Pancreas (tissue), 10 donors: ENCODE measurements at regions not wholly inside any gene's neighbourhood (a gene's known extent, or its start where the extent isn't known, plus 50 kb on each side); places are given as distances from the start of the nearest gene placed in this dataset.

Experiments
- ATAC-seq, 4 donors: fragments of 200-7000 bp; cut with Tn5 transposase; one replicate each; pipeline versions ENCODE4 v1.8.0 to v1.9.1; 2020; ENCODE audit warnings: mild to moderate bottlenecking in 4 of 4, moderate library complexity in 4 of 4
- DNase-seq, 6 donors: peaks; one replicate each; pipeline ENCODE4 v3.0.0-alpha.2; 2020
- FAIRE-seq: peaks from 2 replicates; lab custom pipeline; 2012; peaks lifted over from hg19 to GRCh38; lab: Jason Lieb, UNC
- H3K27ac ChIP-seq, 4 donors: fragments of 200-600 bp; sonication (generic); 1 replicate in 3 of 4; 2 replicates in 1 of 4; pipeline versions ENCODE4 v1.5.0 to v1.8.0; 2020
- H3K27me3 ChIP-seq, 4 donors: fragments of 200-600 bp; one replicate each; pipeline ENCODE4 v1.8.0; 2021
- H3K36me3 ChIP-seq, 3 donors: fragments of 200-600 bp; sonication (generic) in 1 of 3; one replicate each; pipeline versions ENCODE4 v1.5.0 to v1.8.0; 2020 to 2021
- H3K4me1 ChIP-seq, 3 donors: fragments of 200-600 bp; one replicate each; pipeline ENCODE4 v1.8.0; 2021
- H3K4me3 ChIP-seq, 4 donors: fragments of 200-600 bp; sonication (generic) in 2 of 4; one replicate each; pipeline versions ENCODE4 v1.5.0 to v1.8.0; 2020 to 2021
- H3K9me3 ChIP-seq, 4 donors: fragments of 200-600 bp; one replicate each; pipeline ENCODE4 v1.8.0; 2021
- WGBS, 2 donors: extraction: QIAGEN DNeasy Blood & Tissue Kit; methylation state at CpG; one replicate each; pipeline ENCODE4 v1.1.7; 2013; 5-methylcytosine and 5-hydroxymethylcytosine counted together
- intact Hi-C, 3 donors: fragments of 100-400 bp; cut with DNase I; formaldehyde crosslinking; loops; one replicate each; pipeline versions ENCODE4 v1.11.1 to v1.14.2; 2022
- TF ChIP-seq, protein P1 (sequence below), 4 donors: fragments of 200-600 bp; sonication (generic) in 3 of 4; IDR thresholded peaks; one replicate each; pipeline versions ENCODE4 v1.5.0 to v1.8.0; 2021; ENCODE audit warnings: antibody characterized with exemption in 4 of 4
- donor health status: healthy with polysubstance abuse.
- donor health status: DM: no; HTN: no; CAD: no; lungs with moderate emphysema.
- donor health status: DM: no; HTN: no; CAD: no.
- donor health status: control.
- donor health status: control.
- donor health status: Bipolar disorder and iron deficiency.
- donor health status: DM: yes; HTN: yes; CAD: no.
- donor health status: DM: no; HTN: no; CAD: no.
- donor health status: DM: no; HTN: no; CAD: no.
- donor health status: DM: yes; HTN: yes; CAD: no.

DNA sequence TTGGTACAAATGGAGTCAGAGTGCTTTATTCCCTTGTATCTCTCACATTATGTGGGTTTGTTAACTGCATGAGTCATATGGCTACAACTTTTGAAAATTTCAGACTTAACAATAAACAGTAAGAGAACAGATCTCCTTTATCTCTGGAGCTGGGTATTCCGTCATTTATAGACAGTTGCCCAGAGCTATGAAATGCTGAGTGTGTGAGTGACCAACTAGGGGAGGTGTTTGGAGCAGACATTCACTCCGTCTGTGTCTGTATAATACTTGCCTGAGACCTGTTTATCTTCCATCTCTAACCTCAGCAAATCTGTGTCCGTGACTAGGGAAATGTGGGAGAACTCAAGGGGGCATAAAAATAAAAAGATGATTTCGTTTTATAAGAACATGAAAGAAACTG, 279.9 kb upstream of the FAR2 start:
- Histone ChIP-seq H3K27me3 (no peaks in the 10 kb centered on the region), H3K4me3 (no peak overlapping the region), H3K36me3 (no peaks in the 10 kb centered on the region), H3K27ac (no peak overlapping the region), H3K9me3 (no peaks in the 10 kb centered on the region), H3K4me1 (no peaks in the 10 kb centered on the region)
- WGBS, 2 donors: 58 to 61% methylated on average over 4 of the region's 4 CpGs
- TF ChIP-seq, protein P1, sequence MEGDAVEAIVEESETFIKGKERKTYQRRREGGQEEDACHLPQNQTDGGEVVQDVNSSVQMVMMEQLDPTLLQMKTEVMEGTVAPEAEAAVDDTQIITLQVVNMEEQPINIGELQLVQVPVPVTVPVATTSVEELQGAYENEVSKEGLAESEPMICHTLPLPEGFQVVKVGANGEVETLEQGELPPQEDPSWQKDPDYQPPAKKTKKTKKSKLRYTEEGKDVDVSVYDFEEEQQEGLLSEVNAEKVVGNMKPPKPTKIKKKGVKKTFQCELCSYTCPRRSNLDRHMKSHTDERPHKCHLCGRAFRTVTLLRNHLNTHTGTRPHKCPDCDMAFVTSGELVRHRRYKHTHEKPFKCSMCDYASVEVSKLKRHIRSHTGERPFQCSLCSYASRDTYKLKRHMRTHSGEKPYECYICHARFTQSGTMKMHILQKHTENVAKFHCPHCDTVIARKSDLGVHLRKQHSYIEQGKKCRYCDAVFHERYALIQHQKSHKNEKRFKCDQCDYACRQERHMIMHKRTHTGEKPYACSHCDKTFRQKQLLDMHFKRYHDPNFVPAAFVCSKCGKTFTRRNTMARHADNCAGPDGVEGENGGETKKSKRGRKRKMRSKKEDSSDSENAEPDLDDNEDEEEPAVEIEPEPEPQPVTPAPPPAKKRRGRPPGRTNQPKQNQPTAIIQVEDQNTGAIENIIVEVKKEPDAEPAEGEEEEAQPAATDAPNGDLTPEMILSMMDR (IDR thresholded peaks at IDR 0.05): no peak
- DNase-seq (no peak), FAIRE-seq (no peak), ATAC-seq (no peak)
- intact Hi-C loops: no loop called here

- intact Hi-C loops: loop anchor here in 1 of 3 donors (10.0 kb wide), 1 partner anchor 1136 kb away; no protein-coding TSS in a partner anchor
- no peaks in the 10 kb centered on the region for H3K27me3 ChIP-seq
- no peaks in the 10 kb centered on the region for H3K9me3 ChIP-seq
- no peaks in the 10 kb centered on the region for H3K4me1 ChIP-seq
- ATAC-seq: no peak
- no peak for DNase-seq
- WGBS, 2 donors: 63 to 67% methylated on average over 3 of the region's 3 CpGs
- H3K27ac ChIP-seq: no peak overlapping the region
- no peak for FAIRE-seq
- no peak overlapping the region for H3K4me3 ChIP-seq
- H3K36me3 ChIP-seq: no peaks in the 10 kb centered on the region
- TF ChIP-seq, protein P1 (IDR thresholded peaks at IDR 0.05): no peak
Observed at GRCh38 chr12:28870839-28871440, 278.1 kb upstream of the FAR2 start.

DNA sequence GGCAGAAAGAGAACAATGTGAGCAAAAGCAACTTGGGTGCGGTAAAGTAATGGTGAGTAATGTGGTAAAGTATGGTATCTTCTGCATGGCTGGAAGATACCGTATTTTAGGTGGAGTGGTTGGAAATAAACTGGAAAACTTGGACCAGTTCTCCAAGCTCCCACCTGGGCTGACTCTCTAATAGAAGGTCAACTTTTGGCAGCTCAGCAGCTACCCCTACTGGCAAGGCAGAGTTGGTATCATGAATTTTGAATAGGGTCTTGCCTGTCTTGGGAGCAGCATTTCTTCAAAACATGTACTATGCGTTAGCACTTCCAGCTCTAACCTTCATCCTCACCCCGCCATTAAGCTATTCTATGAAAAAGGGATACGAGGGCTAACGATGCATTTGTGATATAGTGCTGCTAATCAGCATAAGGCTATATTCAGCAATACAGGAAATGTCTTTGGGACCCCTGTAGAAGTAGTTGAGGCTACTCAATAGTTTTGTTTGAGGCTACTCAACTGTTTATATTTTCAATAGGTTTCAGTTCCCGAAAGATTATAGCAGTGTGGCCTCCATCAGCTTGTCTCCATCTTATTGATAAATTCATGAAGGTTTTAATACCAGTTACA, 276.3 kb upstream of the FAR2 start:
- Histone ChIP-seq H3K4me3 (no peak overlapping the region), H3K36me3 (no peaks in the 10 kb centered on the region), H3K27me3 (no peaks in the 10 kb centered on the region), H3K9me3 (no peaks in the 10 kb centered on the region), H3K4me1 (no peaks in the 10 kb centered on the region), H3K27ac (no peak overlapping the region)
- intact Hi-C loops: loop anchor here in 1 of 3 donors (10.0 kb wide), 1 partner anchor 1138 kb away; no protein-coding TSS in a partner anchor
- 18% methylated on average over 7 of the region's 7 CpGs for WGBS, 2 donors
- FAIRE-seq: no peak
- peak in 5 of 6 donors; percentile 30 to 58 (median 38) for DNase-seq
- ATAC-seq: peak; percentile 75 to 88 (median 84)
- TF ChIP-seq, protein P1 (IDR thresholded peaks at IDR 0.05): peak; percentile 29 to 51 (median 48)

- Histone ChIP-seq H3K27me3 (no peaks in the 10 kb centered on the region), H3K4me1 (no peaks in the 10 kb centered on the region), H3K36me3 (no peaks in the 10 kb centered on the region), H3K4me3 (no peak overlapping the region), H3K9me3 (no peaks in the 10 kb centered on the region), H3K27ac (no peak overlapping the region)
- FAIRE-seq (no peak), DNase-seq (no peak), ATAC-seq (no peak)
- 40 to 56% methylated on average over 3 of the region's 3 CpGs for WGBS, 2 donors
- TF ChIP-seq, protein P1 (IDR thresholded peaks at IDR 0.05): no peak
- intact Hi-C loops: loop anchor here in 1 of 3 donors (10.0 kb wide), 1 partner anchor 1140 kb away; no protein-coding TSS in a partner anchor
Observed at GRCh38 chr12:28874758-28875157, 274.3 kb upstream of the FAR2 start.
